CD4-positive, alpha-beta memory T cell (primary cell): ENCODE measurements at regions not wholly inside any gene's neighbourhood (a gene's known extent, or its start where the extent isn't known, plus 50 kb on each side); places are given as distances from the start of the nearest gene placed in this dataset.

ENCODE experiments used
- CTCF ChIA-PET: fragments of 350-600 bp; sonication (Branson Sonifier 250); formaldehyde crosslinking; loops from one replicate; lab custom pipeline; 2021; ENCODE audit warnings: inconsistent platforms; ENCODE audit not compliant: partially characterized antibody; lab: Charles Lee
- POLR2A ChIA-PET: fragments of 350-600 bp; sonication (Branson Sonifier 250); formaldehyde crosslinking; loops from one replicate; lab custom pipeline; 2021; ENCODE audit not compliant: partially characterized antibody; lab: Charles Lee
- DNase-seq, 5 donors: peaks; one replicate each; pipeline versions ENCODE4 v3.0.0 to v3.0.0-alpha.2; 2020 to 2022; ENCODE audit warnings: mixed read lengths in 1 of 5
- H3K27ac ChIP-seq: one replicate; pipeline ENCODE4 v1.7.0; 2013; ENCODE audit warnings: low read depth, low read length
- H3K27me3 ChIP-seq: 2 replicates; pipeline ENCODE4 v1.7.0; 2013; ENCODE audit warnings: mild to moderate bottlenecking, low read length, moderate library complexity; ENCODE audit not compliant: insufficient read depth
- H3K36me3 ChIP-seq: 2 replicates; pipeline ENCODE4 v1.7.0; 2013; ENCODE audit warnings: mild to moderate bottlenecking, low read length, moderate library complexity; ENCODE audit not compliant: insufficient read depth
- H3K4me1 ChIP-seq: 2 replicates; pipeline ENCODE4 v1.7.0; 2013; ENCODE audit warnings: mild to moderate bottlenecking, low read length, moderate library complexity; ENCODE audit not compliant: insufficient read depth
- H3K4me3 ChIP-seq, 2 donors: one replicate each; pipeline ENCODE4 v1.7.0; 2013; ENCODE audit warnings: low read length in 2 of 2, mild to moderate bottlenecking in 1 of 2
- H3K9me3 ChIP-seq, 2 donors: one replicate each; pipeline ENCODE4 v1.7.0; 2013; ENCODE audit warnings: low read length in 2 of 2, control low read depth in 1 of 2; ENCODE audit not compliant: control insufficient read depth in 1 of 2
- H3K27ac Mint-ChIP-seq, 7 donors: one replicate each; pipeline ENCODE4 v1.8.0; 2020 to 2021; ENCODE audit warnings: mixed read lengths in 7 of 7, mild to moderate bottlenecking in 6 of 7, inconsistent platforms in 3 of 7, moderate library complexity in 3 of 7
- H3K27me3 Mint-ChIP-seq, 2 donors: one replicate each; pipeline ENCODE4 v1.8.0; 2020 to 2021; ENCODE audit warnings: mixed read lengths in 2 of 2
- H3K36me3 Mint-ChIP-seq, 2 donors: one replicate each; pipeline ENCODE4 v1.8.0; 2020 to 2021; ENCODE audit warnings: mixed read lengths in 2 of 2, inconsistent platforms in 1 of 2, mild to moderate bottlenecking in 1 of 2
- H3K4me1 Mint-ChIP-seq, 4 donors: one replicate each; pipeline ENCODE4 v1.8.0; 2020 to 2021; ENCODE audit warnings: mixed read lengths in 4 of 4, mild to moderate bottlenecking in 1 of 4
- H3K4me3 Mint-ChIP-seq, 8 donors: one replicate each; pipeline ENCODE4 v1.8.0; 2020 to 2021; ENCODE audit warnings: mixed read lengths in 8 of 8, mild to moderate bottlenecking in 7 of 8, moderate library complexity in 6 of 8, inconsistent platforms in 3 of 8
- H3K9me3 Mint-ChIP-seq, 8 donors: one replicate each; pipeline ENCODE4 v1.8.0; 2020 to 2021; ENCODE audit warnings: mixed read lengths in 8 of 8, mild to moderate bottlenecking in 5 of 8, inconsistent platforms in 3 of 8, moderate library complexity in 1 of 8
- intact Hi-C: fragments of 100-400 bp; cut with micrococcal nuclease; formaldehyde crosslinking; loops from one replicate; pipeline ENCODE4 v1.15.1; 2023

- Mint-ChIP-seq H3K27ac (no peak overlapping the region), H3K4me1 (no peaks in the 10 kb centered on the region), H3K4me3 (no peak overlapping the region), H3K27me3 (no peaks in the 10 kb centered on the region), H3K9me3 (peaks cover 0 to 13% (median 3%) of the 10 kb centered on the region in 8 donors), H3K36me3 (no peaks in the 10 kb centered on the region)
- Histone ChIP-seq H3K36me3 (no peaks in the 10 kb centered on the region), H3K27ac (no peak overlapping the region), H3K4me1 (no peaks in the 10 kb centered on the region), H3K27me3 (no peaks in the 10 kb centered on the region), H3K9me3 (no peaks in the 10 kb centered on the region), H3K4me3 (no peak overlapping the region)
- intact Hi-C loops, result no loop called here
- CTCF ChIA-PET, result interaction anchor here (1.0 kb wide), 1 partner anchor 31 kb away, joined by 3 read pairs; no protein-coding TSS in a partner anchor
- no peak for DNase-seq
- POLR2A ChIA-PET, result no interaction called here
These were observed 1547.4 kb upstream of the TENM3 start for GRCh38 chr4:180695851-180696250.

- Histone ChIP-seq H3K4me1 (no peaks in the 10 kb centered on the region), H3K9me3 (no peaks in the 10 kb centered on the region), H3K4me3 (no peak overlapping the region), H3K36me3 (no peaks in the 10 kb centered on the region), H3K27ac (no peak overlapping the region), H3K27me3 (no peaks in the 10 kb centered on the region)
- no peaks in the 10 kb centered on the region for H3K27me3 Mint-ChIP-seq
- H3K4me3 Mint-ChIP-seq, result no peak overlapping the region
- ChIA-PET CTCF (interaction anchor here (1.0 kb wide), 1 partner anchor 31 kb away, joined by 3 read pairs; no protein-coding TSS in a partner anchor), POLR2A (no interaction called here)
- intact Hi-C loops, result no loop called here
- H3K9me3 Mint-ChIP-seq, result peaks cover 0 to 14% (median 3%) of the 10 kb centered on the region in 8 donors
- H3K4me1 Mint-ChIP-seq, result no peaks in the 10 kb centered on the region
- no peak for DNase-seq
- H3K27ac Mint-ChIP-seq, result no peak overlapping the region
- H3K36me3 Mint-ChIP-seq, result no peaks in the 10 kb centered on the region
These were observed 1546.6 kb upstream of the TENM3 start for GRCh38 chr4:180696460-180697092.

- Mint-ChIP-seq H3K27me3 (no peaks in the 10 kb centered on the region), H3K27ac (no peak overlapping the region), H3K9me3 (peaks cover 0 to 9% (median 3%) of the 10 kb centered on the region in 8 donors), H3K4me1 (no peaks in the 10 kb centered on the region), H3K4me3 (no peak overlapping the region), H3K36me3 (no peaks in the 10 kb centered on the region)
- H3K9me3 ChIP-seq, result no peaks in the 10 kb centered on the region
- CTCF ChIA-PET, result no interaction called here
- no peak overlapping the region for H3K27ac ChIP-seq
- no peaks in the 10 kb centered on the region for H3K36me3 ChIP-seq
- intact Hi-C loops, result no loop called here
- no peaks in the 10 kb centered on the region for H3K27me3 ChIP-seq
- DNase-seq, result no peak
- H3K4me3 ChIP-seq, result no peak overlapping the region
- no peaks in the 10 kb centered on the region for H3K4me1 ChIP-seq
- POLR2A ChIA-PET, result no interaction called here
These were observed 1544.5 kb upstream of the TENM3 start for GRCh38 chr4:180698550-180699195.

- Mint-ChIP-seq H3K4me1 (no peaks in the 10 kb centered on the region), H3K27ac (no peak overlapping the region), H3K4me3 (no peak overlapping the region), H3K36me3 (no peaks in the 10 kb centered on the region), H3K9me3 (peaks cover 2 to 15% (median 10%) of the 10 kb centered on the region in 8 donors), H3K27me3 (no peaks in the 10 kb centered on the region)
- intact Hi-C loops, result no loop called here
- Histone ChIP-seq H3K4me1 (no peaks in the 10 kb centered on the region), H3K27me3 (no peaks in the 10 kb centered on the region), H3K27ac (no peak overlapping the region), H3K4me3 (no peak overlapping the region), H3K36me3 (no peaks in the 10 kb centered on the region), H3K9me3 (no peaks in the 10 kb centered on the region)
- ChIA-PET CTCF (no interaction called here), POLR2A (no interaction called here)
- DNase-seq, result no peak
These were observed 1536.4 kb upstream of the TENM3 start for GRCh38 chr4:180706766-180707165.

- Mint-ChIP-seq H3K36me3 (no peaks in the 10 kb centered on the region), H3K4me3 (no peak overlapping the region), H3K9me3 (peaks cover 7 to 22% (median 8%) of the 10 kb centered on the region in 8 donors), H3K27ac (no peak overlapping the region), H3K4me1 (no peaks in the 10 kb centered on the region), H3K27me3 (no peaks in the 10 kb centered on the region)
- ChIA-PET CTCF (no interaction called here), POLR2A (no interaction called here)
- H3K36me3 ChIP-seq, result no peaks in the 10 kb centered on the region
- H3K4me3 ChIP-seq, result no peak overlapping the region
- intact Hi-C loops, result no loop called here
- no peak overlapping the region for H3K27ac ChIP-seq
- H3K27me3 ChIP-seq, result no peaks in the 10 kb centered on the region
- H3K4me1 ChIP-seq, result no peaks in the 10 kb centered on the region
- DNase-seq, result no peak
- no peaks in the 10 kb centered on the region for H3K9me3 ChIP-seq
These were observed 1532.4 kb upstream of the TENM3 start for GRCh38 chr4:180710628-180711337.

- Mint-ChIP-seq H3K27me3 (no peaks in the 10 kb centered on the region), H3K9me3 (peaks cover 0 to 11% (median 4%) of the 10 kb centered on the region in 8 donors), H3K4me1 (no peaks in the 10 kb centered on the region), H3K4me3 (no peak overlapping the region), H3K36me3 (no peaks in the 10 kb centered on the region), H3K27ac (no peak overlapping the region)
- no peaks in the 10 kb centered on the region for H3K4me1 ChIP-seq
- no peaks in the 10 kb centered on the region for H3K9me3 ChIP-seq
- H3K36me3 ChIP-seq, result no peaks in the 10 kb centered on the region
- no peaks in the 10 kb centered on the region for H3K27me3 ChIP-seq
- DNase-seq, result no peak
- CTCF ChIA-PET, result no interaction called here
- intact Hi-C loops, result no loop called here
- POLR2A ChIA-PET, result no interaction called here
- no peak overlapping the region for H3K4me3 ChIP-seq
- no peak overlapping the region for H3K27ac ChIP-seq
These were observed 1525.7 kb upstream of the TENM3 start for GRCh38 chr4:180717451-180718033.

GRCh38 chr4:180721356-180721755 is 1521.8 kb upstream of the TENM3 start:
- H3K36me3 ChIP-seq, result no peaks in the 10 kb centered on the region
- H3K27ac Mint-ChIP-seq, result no peak overlapping the region
- no peak for DNase-seq
- intact Hi-C loops, result no loop called here
- H3K4me1 Mint-ChIP-seq, result no peaks in the 10 kb centered on the region
- ChIA-PET POLR2A (no interaction called here), CTCF (no interaction called here)
- H3K27me3 Mint-ChIP-seq, result no peaks in the 10 kb centered on the region
- H3K4me3 ChIP-seq, result no peak overlapping the region
- no peaks in the 10 kb centered on the region for H3K36me3 Mint-ChIP-seq
- no peaks in the 10 kb centered on the region for H3K4me1 ChIP-seq
- H3K4me3 Mint-ChIP-seq, result no peak overlapping the region
- H3K9me3 ChIP-seq, result no peaks in the 10 kb centered on the region
- peaks cover 0 to 9% (median 1%) of the 10 kb centered on the region in 8 donors for H3K9me3 Mint-ChIP-seq
- no peak overlapping the region for H3K27ac ChIP-seq
- no peaks in the 10 kb centered on the region for H3K27me3 ChIP-seq
